SK-N-SH treated with all-trans-retinoic acid at 6 μM for 48 hours (cell line): ENCODE measurements at regions not wholly inside any gene's neighbourhood (a gene's known extent, or its start where the extent isn't known, plus 50 kb on each side); places are given as distances from the start of the nearest gene placed in this dataset.

Source experiments
- GLIS3 ChIP-seq: fragments of 250-450 bp; sonication (Bioruptor Pico); IDR thresholded peaks from 2 replicates; pipeline ENCODE4 v1.5.0; 2020; ENCODE audit warnings: mild to moderate bottlenecking, moderate library complexity
- ISL1 ChIP-seq: fragments of 250-450 bp; sonication (Bioruptor Pico); IDR thresholded peaks from 2 replicates; pipeline ENCODE4 v2.1.2; 2022; ENCODE audit warnings: mild to moderate bottlenecking, moderate library complexity
- PATZ1 ChIP-seq: fragments of 250-450 bp; sonication (Bioruptor Pico); IDR thresholded peaks from 2 replicates; pipeline ENCODE4 v1.8.0; 2020; ENCODE audit warnings: mild to moderate bottlenecking, moderate library complexity, borderline replicate concordance
- SNAI2 ChIP-seq: fragments of 250-450 bp; sonication (Bioruptor Pico); IDR thresholded peaks from 2 replicates; pipeline ENCODE4 v1.5.0; 2020; ENCODE audit warnings: mild to moderate bottlenecking, moderate library complexity
- TCF4 ChIP-seq: fragments of 250-450 bp; sonication (Bioruptor Pico); IDR thresholded peaks from 2 replicates; pipeline ENCODE4 v1.8.0; 2021; ENCODE audit warnings: mild to moderate bottlenecking, moderate library complexity, borderline replicate concordance
- ZC3H10 ChIP-seq: fragments of 250-450 bp; sonication (Bioruptor Pico); IDR thresholded peaks from 2 replicates; pipeline ENCODE4 v1.5.1; 2021; ENCODE audit warnings: mild to moderate bottlenecking, moderate library complexity
- ZFP3 ChIP-seq: fragments of 250-450 bp; sonication (Bioruptor Pico); IDR thresholded peaks from 2 replicates; pipeline ENCODE4 v1.5.0; 2020; ENCODE audit warnings: mild to moderate bottlenecking, moderate library complexity
- ZFP30 ChIP-seq: fragments of 450-650 bp; formaldehyde crosslinking; IDR thresholded peaks from 2 replicates; pipeline ENCODE4 v1.5.0; 2022; ENCODE audit warnings: mild to moderate bottlenecking, moderate library complexity
- ZNF565 ChIP-seq: fragments of 450-650 bp; formaldehyde crosslinking; conservative IDR thresholded peaks from 2 replicates; pipeline ENCODE4 v1.5.0; 2020; ENCODE audit warnings: low read depth, mild to moderate bottlenecking, moderate library complexity
- ZNF8 ChIP-seq: fragments of 450-650 bp; formaldehyde crosslinking; IDR thresholded peaks from 2 replicates; pipeline ENCODE4 v1.5.0; 2020; ENCODE audit warnings: mild to moderate bottlenecking, moderate library complexity
- TF ChIP-seq, protein P1 (sequence below): fragments of 250-450 bp; sonication (Bioruptor Pico); IDR thresholded peaks from 2 replicates; pipeline ENCODE4 v1.5.1; 2020; ENCODE audit warnings: low read depth, mild to moderate bottlenecking, moderate library complexity

DNA sequence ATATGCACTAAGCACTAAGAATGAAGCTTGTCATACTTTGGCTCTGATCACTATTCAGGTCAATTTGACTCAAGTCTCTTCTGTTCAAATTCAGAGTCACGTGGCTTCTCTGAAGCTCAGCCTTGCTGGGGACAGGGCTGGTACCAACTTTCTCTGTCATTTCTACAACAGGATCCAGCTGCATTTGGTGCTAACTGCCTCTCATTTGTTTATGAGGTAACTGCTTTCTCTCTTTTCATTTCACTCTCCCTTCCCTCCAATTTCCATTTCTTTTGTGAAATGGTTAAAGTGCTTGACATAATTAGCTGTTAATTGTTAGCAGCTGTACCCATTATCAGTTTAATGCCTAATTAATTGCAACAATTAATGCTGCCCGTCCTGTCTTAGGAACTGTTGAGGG lies 259.7 kb upstream of the PLET1 start:
- TF ChIP-seq ZFP3 (CRISPR knock-in tag) (no peak), GLIS3 (CRISPR knock-in tag) (no peak), SNAI2 (CRISPR knock-in tag) (no peak), PATZ1 (no peak), ZNF565 (no peak), ZC3H10 (CRISPR knock-in tag) (no peak), ZNF8 (CRISPR knock-in tag) (no peak), ZFP30 (no peak), TCF4 (no peak), ISL1 (CRISPR knock-in tag) (no peak)
- TF ChIP-seq, protein P1, sequence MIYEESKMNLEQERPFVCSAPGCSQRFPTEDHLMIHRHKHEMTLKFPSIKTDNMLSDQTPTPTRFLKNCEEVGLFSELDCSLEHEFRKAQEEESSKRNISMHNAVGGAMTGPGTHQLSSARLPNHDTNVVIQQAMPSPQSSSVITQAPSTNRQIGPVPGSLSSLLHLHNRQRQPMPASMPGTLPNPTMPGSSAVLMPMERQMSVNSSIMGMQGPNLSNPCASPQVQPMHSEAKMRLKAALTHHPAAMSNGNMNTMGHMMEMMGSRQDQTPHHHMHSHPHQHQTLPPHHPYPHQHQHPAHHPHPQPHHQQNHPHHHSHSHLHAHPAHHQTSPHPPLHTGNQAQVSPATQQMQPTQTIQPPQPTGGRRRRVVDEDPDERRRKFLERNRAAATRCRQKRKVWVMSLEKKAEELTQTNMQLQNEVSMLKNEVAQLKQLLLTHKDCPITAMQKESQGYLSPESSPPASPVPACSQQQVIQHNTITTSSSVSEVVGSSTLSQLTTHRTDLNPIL (CRISPR knock-in tag): no peak
